T-helper 2 cell (primary cell): ENCODE measurements at regions not wholly inside any gene's neighbourhood (a gene's known extent, or its start where the extent isn't known, plus 50 kb on each side); places are given as distances from the start of the nearest gene placed in this dataset.
A peak's percentile ranks its signal among the peaks of the same experiment; 100 is the strongest.

ENCODE experiments used
- DNase-seq, 5 experiments: peaks; one replicate each; pipeline versions ENCODE4 v3.0.0 to v3.0.0-alpha.2; 2012 to 2022

DNA sequence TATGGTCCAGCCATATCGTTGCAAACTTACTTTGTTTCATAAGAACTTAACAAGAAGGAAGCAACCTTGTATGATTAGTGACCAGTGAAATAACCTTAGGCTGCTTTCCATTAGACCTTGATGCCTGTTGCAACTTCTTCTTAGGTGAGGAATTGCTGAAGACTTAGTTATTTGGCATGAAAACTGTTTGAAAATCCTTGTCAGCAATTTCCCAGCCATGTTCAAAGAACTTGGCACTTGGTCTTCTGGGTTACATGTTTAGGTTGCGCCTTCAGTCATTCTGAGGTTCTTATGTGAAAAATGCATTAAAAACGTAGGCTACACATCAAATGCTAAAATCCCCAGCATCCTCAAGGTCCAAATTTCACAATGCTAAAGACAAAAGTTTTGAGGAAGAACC is 232.0 kb upstream of the CEP162 start:
- no peak for DNase-seq

DNA sequence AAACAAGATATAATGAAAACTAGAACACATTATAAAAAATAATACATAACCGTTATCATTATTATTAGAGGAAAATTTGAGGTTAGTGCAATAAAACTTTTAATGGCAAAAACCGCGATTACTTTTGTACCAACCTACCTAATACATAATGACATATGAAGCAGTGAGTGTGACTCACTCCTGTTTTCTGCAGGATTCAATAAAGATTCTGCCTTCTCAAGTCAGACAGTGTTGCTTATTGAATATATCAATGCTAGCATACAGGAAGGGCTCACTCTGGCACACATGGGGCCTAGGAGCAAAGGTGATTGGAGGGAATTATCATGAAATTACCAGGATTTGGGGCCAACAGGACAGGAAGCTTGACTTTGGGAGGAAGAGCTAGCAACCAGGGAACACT is 230.8 kb upstream of the CEP162 start:
- DNase-seq, result no peak

GRCh38 chr6:84457276-84457675 is 229.8 kb upstream of the CEP162 start:
- no peak for DNase-seq

- DNase-seq, result no peak
These were observed 229.4 kb upstream of the CEP162 start for GRCh38 chr6:84456803-84457202.

DNA sequence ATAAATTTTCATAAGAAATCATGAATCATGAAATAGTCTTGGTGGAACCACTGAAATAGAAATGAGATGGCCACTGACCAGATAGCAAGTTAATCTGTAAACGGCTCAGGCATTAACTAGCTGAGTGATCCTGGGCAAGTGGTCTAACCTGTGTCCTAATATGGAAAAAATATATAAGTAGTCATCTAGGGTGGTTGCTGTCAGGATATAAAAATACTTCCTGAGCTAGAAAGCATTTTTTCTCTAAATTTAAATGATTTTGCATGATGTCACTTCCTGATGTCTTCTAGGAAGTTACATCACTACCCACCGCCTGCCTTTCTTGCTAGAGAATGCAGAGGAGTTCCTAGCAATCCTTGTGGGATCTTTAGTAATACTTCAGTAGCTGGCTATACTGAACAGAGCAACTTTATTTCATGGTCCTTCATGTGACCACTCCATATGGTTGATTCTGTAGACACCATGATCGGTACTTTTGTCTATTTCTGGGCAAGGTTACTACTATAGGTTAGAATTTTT is 228.1 kb upstream of the CEP162 start:
- no peak for DNase-seq

DNA sequence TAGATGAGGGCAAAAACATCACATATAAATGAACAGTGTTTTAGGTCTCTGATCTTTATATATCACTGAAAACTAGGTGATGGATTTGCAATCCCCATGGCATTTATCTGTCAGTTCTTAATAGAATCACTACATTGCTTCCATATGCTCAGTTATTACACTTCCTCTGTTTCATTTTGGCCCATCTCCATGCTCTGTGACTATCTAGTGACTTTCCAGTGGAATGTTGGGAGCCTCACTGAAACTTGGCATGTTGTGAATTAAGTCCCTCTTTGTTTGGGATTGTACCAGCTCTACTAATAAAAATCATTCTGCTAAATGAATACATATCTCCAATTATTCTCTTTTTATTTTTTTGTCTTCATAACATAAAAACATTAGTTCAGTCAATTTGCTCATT is 226.1 kb upstream of the CEP162 start:
- no peak for DNase-seq

- no peak for DNase-seq
These were observed 222.6 kb upstream of the CEP162 start for GRCh38 chr6:84450018-84450417.

GRCh38 chr6:84449220-84449619 is 221.8 kb upstream of the CEP162 start:
- no peak for DNase-seq

- DNase-seq, result no peak
These were observed 220.9 kb upstream of the CEP162 start for GRCh38 chr6:84448331-84448730.

DNA sequence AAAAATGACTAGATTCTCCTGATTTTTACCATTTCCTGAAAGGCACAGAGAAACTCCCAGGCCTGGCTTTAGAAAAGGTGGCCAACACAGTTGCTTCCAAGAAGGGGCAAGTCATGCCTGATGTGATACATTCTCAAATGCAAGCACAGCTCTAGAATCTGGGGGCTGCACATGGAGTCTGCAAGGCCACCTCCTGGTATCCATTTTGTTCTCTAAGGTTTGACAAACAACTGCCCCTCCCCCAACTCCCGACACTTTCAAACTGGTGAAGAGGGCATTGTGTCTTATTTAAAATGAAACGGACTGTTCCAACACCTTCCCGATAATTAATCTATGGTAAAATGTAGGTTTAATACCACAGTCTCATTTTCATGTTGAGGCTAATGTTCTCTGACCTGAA is 220.2 kb upstream of the CEP162 start:
- no peak for DNase-seq

- DNase-seq, result no peak
These were observed 217.6 kb upstream of the CEP162 start for GRCh38 chr6:84445068-84445467.

DNA sequence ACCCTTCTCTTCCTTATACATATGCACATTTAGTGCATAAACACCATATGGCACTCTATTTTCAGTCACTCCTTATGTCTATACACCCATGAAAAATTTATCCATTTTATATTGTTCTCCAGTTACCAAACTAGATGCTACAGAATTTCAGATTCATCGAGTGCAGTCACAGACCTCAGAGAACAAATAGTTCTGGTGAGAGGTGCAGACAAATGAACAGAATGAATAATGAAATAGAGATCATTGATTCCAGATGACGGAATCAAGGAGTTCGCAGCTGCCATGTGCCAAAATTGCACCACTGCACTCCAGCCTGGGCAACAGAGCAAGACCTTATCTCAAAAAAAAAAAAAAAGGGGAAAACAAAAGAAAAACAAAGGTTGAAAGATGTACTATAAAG is 214.8 kb upstream of the CEP162 start:
- no peak for DNase-seq

- DNase-seq, result no peak
These were observed 214.0 kb upstream of the CEP162 start for GRCh38 chr6:84441456-84441855.

GRCh38 chr6:84434550-84434949 is 207.1 kb upstream of the CEP162 start:
- no peak for DNase-seq

DNA sequence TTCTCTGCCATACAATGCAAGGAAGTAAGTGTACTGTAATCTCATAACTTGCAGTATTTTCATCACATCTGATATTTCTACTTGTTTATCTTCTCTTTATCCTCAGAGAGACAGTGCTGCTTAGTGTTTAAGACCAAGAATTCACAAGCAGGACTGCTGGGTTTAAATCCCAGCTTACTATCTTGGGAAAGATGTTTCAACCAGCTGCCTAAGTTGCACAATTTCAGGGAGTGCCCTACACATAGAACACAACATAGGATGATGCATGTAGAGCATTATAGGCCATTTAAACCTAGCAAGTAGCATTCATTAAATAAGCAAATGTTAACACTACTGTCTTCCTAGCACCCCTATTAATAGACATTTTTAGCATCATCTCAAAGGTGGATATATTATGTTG is 205.2 kb upstream of the CEP162 start:
- DNase-seq, result no peak

DNA sequence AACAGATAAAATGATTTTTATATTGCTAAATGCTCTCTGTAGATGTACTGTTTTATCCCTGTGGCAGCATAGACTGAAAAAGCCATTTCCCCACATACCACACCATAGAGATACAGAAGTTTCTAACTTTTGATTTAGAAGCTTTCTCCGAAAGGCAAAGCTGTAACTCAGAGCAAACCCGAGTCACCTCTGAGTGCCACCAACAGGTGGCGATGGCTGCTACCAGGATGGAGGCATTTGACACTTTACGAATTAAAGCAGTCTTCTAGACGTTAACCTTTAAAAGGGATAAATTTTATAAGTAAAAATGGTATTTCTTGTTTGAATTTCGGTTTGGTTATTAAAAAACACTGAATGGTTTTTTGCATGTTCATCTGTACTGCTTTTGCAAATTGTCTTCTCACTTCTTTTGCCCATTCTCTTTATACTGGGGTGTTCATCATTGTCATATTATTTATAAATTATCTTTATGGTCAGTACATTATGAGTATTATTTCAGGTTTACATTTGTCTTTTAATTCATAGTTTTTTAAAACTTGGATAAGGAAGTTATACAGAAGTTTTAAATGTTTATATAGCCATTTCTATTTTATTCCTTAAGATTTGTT is 201.0 kb upstream of the CEP162 start:
- DNase-seq, result peak in 1 of 5 experiments; percentile 33

GRCh38 chr6:84425971-84426705 is 198.7 kb upstream of the CEP162 start:
- DNase-seq, result no peak

DNA sequence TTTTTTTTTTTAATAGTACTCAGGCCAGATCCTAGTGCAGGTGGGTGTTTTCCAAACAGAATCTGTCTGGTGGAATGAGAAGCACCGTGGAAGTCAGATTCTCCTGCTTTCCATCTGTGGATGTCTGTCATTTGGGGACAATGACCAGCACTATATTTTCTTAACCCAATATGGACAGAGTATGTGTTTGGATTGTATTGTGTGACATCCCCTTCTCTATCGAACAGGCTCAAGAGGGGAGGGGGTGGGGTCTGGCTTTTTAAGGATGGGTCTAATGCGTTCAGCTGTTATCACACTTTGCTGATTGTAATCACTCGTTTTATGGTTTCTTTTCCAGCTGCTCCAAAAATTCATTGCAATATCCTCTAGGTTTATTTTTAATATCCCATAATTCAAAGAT is 197.5 kb upstream of the CEP162 start:
- no peak for DNase-seq

GRCh38 chr6:84422380-84422968 is 195.0 kb upstream of the CEP162 start:
- peak in 1 of 5 experiments; percentile 14 for DNase-seq

DNA sequence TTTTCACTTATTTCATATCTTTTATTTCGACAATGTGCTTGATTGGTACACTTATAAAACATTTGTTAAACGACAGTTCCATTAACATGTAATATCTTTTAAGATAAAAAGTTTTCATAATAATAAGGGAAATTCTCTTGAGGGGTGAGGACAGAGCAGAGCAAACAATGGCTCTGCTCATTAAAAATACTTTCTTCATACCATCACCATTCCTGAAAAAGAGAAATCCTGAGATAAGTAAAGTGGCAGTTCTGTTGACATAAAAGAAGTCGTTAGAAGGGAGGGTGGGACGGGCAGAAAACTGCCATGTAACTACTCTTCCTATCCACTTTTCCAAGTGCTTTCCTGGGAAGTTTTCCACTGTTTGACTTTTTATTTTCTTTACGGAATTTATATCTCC is 193.6 kb upstream of the CEP162 start:
- no peak for DNase-seq

GRCh38 chr6:84417260-84417659 is 189.8 kb upstream of the CEP162 start:
- no peak for DNase-seq

DNA sequence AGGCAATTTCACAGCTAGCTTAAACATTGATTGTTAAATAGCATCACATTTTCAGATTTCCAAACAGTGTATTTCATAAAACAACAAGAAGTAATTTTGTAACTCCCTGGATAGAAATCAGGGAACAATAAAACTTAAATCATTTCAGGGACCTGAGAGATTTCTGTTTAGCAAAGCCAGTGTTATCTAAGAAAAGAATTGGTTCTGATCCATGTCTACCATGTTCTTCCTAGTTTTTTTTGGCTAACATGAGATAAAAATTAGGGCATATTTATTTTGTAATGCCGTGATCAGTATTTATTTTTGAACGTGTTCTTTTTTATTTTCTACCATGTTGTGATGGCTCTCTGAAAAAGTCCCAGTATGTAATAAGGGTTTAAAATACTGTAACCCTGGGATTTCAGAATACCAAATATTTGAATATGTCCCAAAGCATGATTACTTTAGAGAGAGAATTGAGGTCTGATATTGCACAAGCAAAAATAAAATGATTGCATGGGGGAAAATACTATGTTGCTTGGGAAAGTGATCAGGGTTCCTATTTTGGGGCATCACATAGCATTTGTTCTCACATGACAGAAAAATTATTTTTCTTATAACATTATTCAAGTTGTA is 188.7 kb upstream of the CEP162 start:
- no peak for DNase-seq

- no peak for DNase-seq
These were observed 188.1 kb upstream of the CEP162 start for GRCh38 chr6:84415517-84415916.

DNA sequence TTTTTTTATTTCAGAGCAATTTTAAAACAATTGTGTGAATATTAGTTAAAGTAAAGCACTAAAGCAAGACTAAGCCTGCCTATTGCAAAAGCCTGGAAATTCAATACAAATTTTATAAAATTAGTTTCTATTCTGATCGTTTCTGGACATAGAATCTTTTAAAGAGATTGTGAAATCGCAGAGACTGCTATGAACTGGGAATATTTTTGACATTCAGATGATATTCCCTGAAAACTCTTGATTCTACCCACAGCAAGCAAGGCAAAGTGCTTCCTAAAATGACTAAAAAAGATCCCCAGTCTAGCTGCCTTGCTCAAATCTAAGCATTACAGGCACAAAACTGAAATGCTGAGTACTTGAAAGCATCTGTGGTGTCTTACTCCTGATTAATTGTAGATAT is 187.6 kb upstream of the CEP162 start:
- no peak for DNase-seq
